SK-N-SH (cell line): ENCODE measurements at regions not wholly inside any gene's neighbourhood (a gene's known extent, or its start where the extent isn't known, plus 50 kb on each side); places are given as distances from the start of the nearest gene placed in this dataset.

Source experiments
- JUND ChIP-seq: IDR thresholded peaks from 2 replicates; pipeline ENCODE4 v1.4.0; 2012
- MXI1 ChIP-seq: IDR thresholded peaks from 2 replicates; pipeline ENCODE4 v1.6.1; 2012; ENCODE audit warnings: mild to moderate bottlenecking, low read depth, low read length, improper control_type of control experiment
- POLR2AphosphoS5 ChIP-seq: IDR thresholded peaks from 2 replicates; pipeline ENCODE4 v1.6.1; 2012; ENCODE audit warnings: low read depth, low read length
- RAD21 ChIP-seq: IDR thresholded peaks from 2 replicates; pipeline ENCODE4 v1.6.1; 2012; ENCODE audit warnings: mild to moderate bottlenecking, low read length
- SIN3A ChIP-seq: IDR thresholded peaks from 2 replicates; pipeline ENCODE4 v1.6.1; 2012; ENCODE audit warnings: low read depth, mild to moderate bottlenecking, low read length, moderate library complexity, borderline replicate concordance
- TAF1 ChIP-seq: IDR thresholded peaks from 2 replicates; pipeline ENCODE4 v1.6.1; 2012; ENCODE audit warnings: low read depth, mild to moderate bottlenecking, low read length, moderate library complexity, borderline replicate concordance
- TF ChIP-seq, protein P1 (sequence below): fragments of 200-600 bp; sonication (generic); IDR thresholded peaks from 2 replicates; pipeline ENCODE4 v1.6.1; 2017; ENCODE audit warnings: antibody characterized with exemption, mild to moderate bottlenecking, moderate library complexity
- TF ChIP-seq, protein P2 (sequence below): IDR thresholded peaks from 2 replicates; pipeline ENCODE4; 2012
- TF ChIP-seq, protein P3 (sequence below): IDR thresholded peaks from 2 replicates; pipeline ENCODE4 v1.6.1; 2012; ENCODE audit warnings: mild to moderate bottlenecking, low read depth, low read length, moderate library complexity

DNA sequence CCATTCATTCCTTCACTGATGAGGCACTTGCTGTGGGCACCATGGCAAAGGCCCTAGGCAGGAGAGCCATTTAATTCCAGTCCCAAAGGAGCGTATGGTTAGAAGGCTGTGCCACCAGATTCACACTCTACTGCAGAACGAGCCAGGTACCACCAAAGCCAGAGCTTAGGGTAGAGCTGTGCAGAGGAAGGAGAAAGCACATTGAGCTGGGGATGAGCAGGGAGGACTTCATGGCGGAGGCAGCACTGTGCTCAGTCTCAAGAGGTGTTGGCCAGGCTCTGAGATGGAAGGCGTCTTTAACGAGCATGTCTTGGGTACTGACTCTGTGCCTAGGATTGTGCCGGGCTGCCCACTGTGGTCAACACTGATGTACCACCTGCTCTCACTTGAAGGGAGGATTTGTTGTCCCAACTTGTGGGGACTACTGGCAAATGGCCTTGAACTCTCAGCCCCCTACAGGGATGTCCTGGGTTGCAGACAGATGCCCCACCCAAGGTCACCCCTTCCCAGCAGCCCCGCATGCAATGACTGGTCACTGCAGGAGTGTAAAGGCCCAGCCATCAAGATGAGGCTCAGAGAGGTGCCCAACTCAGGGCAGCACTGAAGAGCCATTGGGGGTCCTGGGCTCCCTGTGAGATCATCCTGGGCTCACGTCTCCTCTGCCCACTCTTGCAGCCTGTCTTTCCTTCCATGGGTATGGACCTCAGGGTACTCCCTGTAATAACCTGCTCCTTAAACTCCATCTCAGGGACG lies 251.4 kb downstream of the GLI2 start:
- TF ChIP-seq, protein P1, sequence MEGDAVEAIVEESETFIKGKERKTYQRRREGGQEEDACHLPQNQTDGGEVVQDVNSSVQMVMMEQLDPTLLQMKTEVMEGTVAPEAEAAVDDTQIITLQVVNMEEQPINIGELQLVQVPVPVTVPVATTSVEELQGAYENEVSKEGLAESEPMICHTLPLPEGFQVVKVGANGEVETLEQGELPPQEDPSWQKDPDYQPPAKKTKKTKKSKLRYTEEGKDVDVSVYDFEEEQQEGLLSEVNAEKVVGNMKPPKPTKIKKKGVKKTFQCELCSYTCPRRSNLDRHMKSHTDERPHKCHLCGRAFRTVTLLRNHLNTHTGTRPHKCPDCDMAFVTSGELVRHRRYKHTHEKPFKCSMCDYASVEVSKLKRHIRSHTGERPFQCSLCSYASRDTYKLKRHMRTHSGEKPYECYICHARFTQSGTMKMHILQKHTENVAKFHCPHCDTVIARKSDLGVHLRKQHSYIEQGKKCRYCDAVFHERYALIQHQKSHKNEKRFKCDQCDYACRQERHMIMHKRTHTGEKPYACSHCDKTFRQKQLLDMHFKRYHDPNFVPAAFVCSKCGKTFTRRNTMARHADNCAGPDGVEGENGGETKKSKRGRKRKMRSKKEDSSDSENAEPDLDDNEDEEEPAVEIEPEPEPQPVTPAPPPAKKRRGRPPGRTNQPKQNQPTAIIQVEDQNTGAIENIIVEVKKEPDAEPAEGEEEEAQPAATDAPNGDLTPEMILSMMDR = no peak
- no peak for TF ChIP-seq MXI1
- no peak for TF ChIP-seq RAD21
- TF ChIP-seq, protein P2, sequence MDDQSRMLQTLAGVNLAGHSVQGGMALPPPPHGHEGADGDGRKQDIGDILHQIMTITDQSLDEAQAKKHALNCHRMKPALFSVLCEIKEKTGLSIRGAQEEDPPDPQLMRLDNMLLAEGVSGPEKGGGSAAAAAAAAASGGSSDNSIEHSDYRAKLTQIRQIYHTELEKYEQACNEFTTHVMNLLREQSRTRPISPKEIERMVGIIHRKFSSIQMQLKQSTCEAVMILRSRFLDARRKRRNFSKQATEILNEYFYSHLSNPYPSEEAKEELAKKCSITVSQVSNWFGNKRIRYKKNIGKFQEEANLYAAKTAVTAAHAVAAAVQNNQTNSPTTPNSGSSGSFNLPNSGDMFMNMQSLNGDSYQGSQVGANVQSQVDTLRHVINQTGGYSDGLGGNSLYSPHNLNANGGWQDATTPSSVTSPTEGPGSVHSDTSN = no peak
- TF ChIP-seq, protein P3, sequence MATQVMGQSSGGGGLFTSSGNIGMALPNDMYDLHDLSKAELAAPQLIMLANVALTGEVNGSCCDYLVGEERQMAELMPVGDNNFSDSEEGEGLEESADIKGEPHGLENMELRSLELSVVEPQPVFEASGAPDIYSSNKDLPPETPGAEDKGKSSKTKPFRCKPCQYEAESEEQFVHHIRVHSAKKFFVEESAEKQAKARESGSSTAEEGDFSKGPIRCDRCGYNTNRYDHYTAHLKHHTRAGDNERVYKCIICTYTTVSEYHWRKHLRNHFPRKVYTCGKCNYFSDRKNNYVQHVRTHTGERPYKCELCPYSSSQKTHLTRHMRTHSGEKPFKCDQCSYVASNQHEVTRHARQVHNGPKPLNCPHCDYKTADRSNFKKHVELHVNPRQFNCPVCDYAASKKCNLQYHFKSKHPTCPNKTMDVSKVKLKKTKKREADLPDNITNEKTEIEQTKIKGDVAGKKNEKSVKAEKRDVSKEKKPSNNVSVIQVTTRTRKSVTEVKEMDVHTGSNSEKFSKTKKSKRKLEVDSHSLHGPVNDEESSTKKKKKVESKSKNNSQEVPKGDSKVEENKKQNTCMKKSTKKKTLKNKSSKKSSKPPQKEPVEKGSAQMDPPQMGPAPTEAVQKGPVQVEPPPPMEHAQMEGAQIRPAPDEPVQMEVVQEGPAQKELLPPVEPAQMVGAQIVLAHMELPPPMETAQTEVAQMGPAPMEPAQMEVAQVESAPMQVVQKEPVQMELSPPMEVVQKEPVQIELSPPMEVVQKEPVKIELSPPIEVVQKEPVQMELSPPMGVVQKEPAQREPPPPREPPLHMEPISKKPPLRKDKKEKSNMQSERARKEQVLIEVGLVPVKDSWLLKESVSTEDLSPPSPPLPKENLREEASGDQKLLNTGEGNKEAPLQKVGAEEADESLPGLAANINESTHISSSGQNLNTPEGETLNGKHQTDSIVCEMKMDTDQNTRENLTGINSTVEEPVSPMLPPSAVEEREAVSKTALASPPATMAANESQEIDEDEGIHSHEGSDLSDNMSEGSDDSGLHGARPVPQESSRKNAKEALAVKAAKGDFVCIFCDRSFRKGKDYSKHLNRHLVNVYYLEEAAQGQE = no peak
- TF ChIP-seq JUND = no peak
- TF ChIP-seq POLR2AphosphoS5 = no peak
- TF ChIP-seq TAF1 = no peak
- TF ChIP-seq SIN3A = no peak
